IMR-90 (cell line): ENCODE measurements at regions not wholly inside any gene's neighbourhood (a gene's known extent, or its start where the extent isn't known, plus 50 kb on each side); places are given as distances from the start of the nearest gene placed in this dataset.

ENCODE experiments used
- CEBPB ChIP-seq: IDR thresholded peaks from 2 replicates; pipeline ENCODE4 v1.6.1; 2012; ENCODE audit warnings: low read depth, low read length, improper control_type of control experiment
- CTCF ChIP-seq: conservative IDR thresholded peaks from 2 replicates; pipeline ENCODE4 v1.5.1; 2012; ENCODE audit warnings: mild to moderate bottlenecking, low read depth, low read length, improper control_type of control experiment
- ELK1 ChIP-seq: fragments of 150-350 bp; IDR thresholded peaks from 2 replicates; pipeline ENCODE4 v1.6.1; 2016; ENCODE audit warnings: low read depth, mild to moderate bottlenecking, low read length, moderate library complexity, borderline replicate concordance
- FOS ChIP-seq: fragments of 150-350 bp; IDR thresholded peaks from 2 replicates; pipeline ENCODE4 v1.6.1; 2016; ENCODE audit warnings: low read depth, low read length
- MAFK ChIP-seq: IDR thresholded peaks from 2 replicates; pipeline ENCODE4 v1.6.1; 2012; ENCODE audit warnings: low read depth, low read length, improper control_type of control experiment
- MXI1 ChIP-seq: IDR thresholded peaks from 2 replicates; pipeline ENCODE4 v1.6.1; 2012; ENCODE audit warnings: low read depth, mild to moderate bottlenecking, low read length, moderate library complexity, borderline replicate concordance
- POLR2A ChIP-seq: IDR thresholded peaks from 2 replicates; pipeline ENCODE4 v1.6.1; 2012; ENCODE audit warnings: mild to moderate bottlenecking, low read depth, low read length
- RCOR1 ChIP-seq: IDR thresholded peaks from 2 replicates; pipeline ENCODE4 v1.6.1; 2012; ENCODE audit warnings: mild to moderate bottlenecking, low read length, improper control_type of control experiment; ENCODE audit not compliant: insufficient replicate concordance

GRCh38 chr2:236499691-236500578 lies 69.7 kb upstream of the ACKR3 start:
- TF ChIP-seq POLR2A (no peak), CTCF (no peak), MXI1 (no peak), FOS (no peak), CEBPB (no peak), RCOR1 (no peak), MAFK (no peak), ELK1 (no peak)
